ENCODE measurements at regions not wholly inside any gene's neighbourhood (a gene's known extent, or its start where the extent isn't known, plus 50 kb on each side); places are given as distances from the start of the nearest gene placed in this dataset.

DNA sequence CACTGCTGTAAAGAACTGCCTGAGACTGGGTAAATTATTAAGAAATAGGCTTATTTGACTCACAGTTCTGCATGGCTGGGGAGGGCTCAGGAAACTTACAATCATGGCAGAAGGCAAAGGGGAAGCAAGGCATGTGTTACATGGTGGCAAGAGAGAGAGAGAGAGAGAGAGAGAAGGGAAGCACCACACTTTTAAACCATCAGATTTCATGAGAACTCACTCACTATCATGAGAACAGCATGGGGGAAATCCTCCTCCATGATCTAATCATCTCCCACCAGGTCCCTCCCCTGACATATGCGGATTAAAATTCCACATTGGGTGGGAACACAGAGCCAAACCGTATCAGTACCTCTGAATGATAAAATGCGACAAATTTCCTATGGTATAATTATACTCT lies 203.9 kb upstream of the MARCKS start:
- no peak for DNase-seq (ENCODE audit: low read depth, low spot score)
- POLR2A ChIA-PET: no interaction called here
- CTCF ChIA-PET: no interaction called here
- Histone ChIP-seq H3K27me3 (ENCODE audit: control insufficient read depth in 2 of 2, insufficient read depth in 2 of 2, low read length in 2 of 2) (no peaks in the 10 kb centered on the region), H3K4me3 (replicated peaks in 1 of 3; ENCODE audit: insufficient read depth in 1 of 3, low read depth in 1 of 3, low read length in 3 of 3) (no peak overlapping the region), H3K79me2 (ENCODE audit: control insufficient read depth, insufficient read depth, low read length) (no peaks in the 10 kb centered on the region), H3K4me1 (ENCODE audit: control insufficient read depth, extremely low read depth, insufficient read depth, low read length) (peaks cover 12% of the 10 kb centered on the region), H2AFZ (ENCODE audit: low read depth, low read length) (no peak overlapping the region), H3K9me1 (replicated peaks; ENCODE audit: control insufficient read depth, extremely low read depth, insufficient read depth, low read length) (peaks cover 2% of the 10 kb centered on the region), H3K9me3 (replicated peaks; ENCODE audit: control insufficient read depth, insufficient read depth, low read length) (no peaks in the 10 kb centered on the region), H3K4me2 (ENCODE audit: insufficient read depth, low read length) (no peak overlapping the region), H3K36me3 (ENCODE audit: control insufficient read depth in 2 of 2, extremely low read depth in 1 of 2, insufficient read depth in 2 of 2, low read length in 2 of 2) (no peaks in the 10 kb centered on the region), H3K9ac (replicated peaks; ENCODE audit: extremely low read depth, insufficient read depth, low read length) (no peak overlapping the region), H3K27ac (ENCODE audit: insufficient read depth, low read depth, low read length) (no peak overlapping the region), H4K20me1 (replicated peaks; ENCODE audit: control insufficient read depth, extremely low read depth, insufficient read depth, low read length) (no peaks in the 10 kb centered on the region)
- dilution Hi-C loops (cut with MboI; ENCODE audit: extremely low pct_ligation_motif_present, low sequenced_read_pairs) (no loop called here), intact Hi-C loops (cut with micrococcal nuclease) (loop anchor here (1.0 kb wide), 1 partner anchor 8 kb away; no protein-coding TSS in a partner anchor)
- FAIRE-seq: no peak
- no TSS peak for BruUV-seq (replicated peaks)
- no peak for TF ChIP-seq MYC (IDR thresholded peaks at IDR 0.05; ENCODE audit: low read depth, low read length)
- TF ChIP-seq GATA2 (IDR thresholded peaks at IDR 0.05; ENCODE audit: insufficient read depth, insufficient read length, low read depth, low read length): no peak
- TF ChIP-seq, protein P1, sequence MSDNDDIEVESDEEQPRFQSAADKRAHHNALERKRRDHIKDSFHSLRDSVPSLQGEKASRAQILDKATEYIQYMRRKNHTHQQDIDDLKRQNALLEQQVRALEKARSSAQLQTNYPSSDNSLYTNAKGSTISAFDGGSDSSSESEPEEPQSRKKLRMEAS (IDR thresholded peaks at IDR 0.05; ENCODE audit: insufficient read depth, insufficient read length): no peak
- no peak for TF ChIP-seq CTCF (IDR thresholded peaks at IDR 0.05; ENCODE audit: extremely low read depth in 1 of 2, insufficient read depth in 1 of 2, low read depth in 1 of 2, low read length in 2 of 2)
- no peak for TF ChIP-seq POLR2A (IDR thresholded peaks at IDR 0.05; ENCODE audit: low read depth, low read length)
- no peak for TF ChIP-seq EZH2 (IDR thresholded peaks at IDR 0.05; ENCODE audit: borderline replicate concordance, low read depth, low read length, severe bottlenecking)

- intact Hi-C loops (cut with micrococcal nuclease) (no loop called here), dilution Hi-C loops (cut with MboI; ENCODE audit: extremely low pct_ligation_motif_present, low sequenced_read_pairs) (no loop called here)
- peak; percentile 77 for DNase-seq (ENCODE audit: low read depth, low spot score)
- Histone ChIP-seq H3K4me3 (replicated peaks in 1 of 3; ENCODE audit: insufficient read depth in 1 of 3, low read depth in 1 of 3, low read length in 3 of 3) (no peak overlapping the region), H3K4me2 (ENCODE audit: insufficient read depth, low read length) (no peak overlapping the region), H3K27ac (ENCODE audit: insufficient read depth, low read depth, low read length) (no peak overlapping the region), H4K20me1 (replicated peaks; ENCODE audit: control insufficient read depth, extremely low read depth, insufficient read depth, low read length) (no peaks in the 10 kb centered on the region), H3K27me3 (ENCODE audit: control insufficient read depth in 2 of 2, insufficient read depth in 2 of 2, low read length in 2 of 2) (no peaks in the 10 kb centered on the region), H3K9me1 (replicated peaks; ENCODE audit: control insufficient read depth, extremely low read depth, insufficient read depth, low read length) (peaks cover 2% of the 10 kb centered on the region), H3K4me1 (ENCODE audit: control insufficient read depth, extremely low read depth, insufficient read depth, low read length) (peaks cover 12% of the 10 kb centered on the region), H3K36me3 (ENCODE audit: control insufficient read depth in 2 of 2, extremely low read depth in 1 of 2, insufficient read depth in 2 of 2, low read length in 2 of 2) (no peaks in the 10 kb centered on the region), H3K9me3 (replicated peaks; ENCODE audit: control insufficient read depth, insufficient read depth, low read length) (no peaks in the 10 kb centered on the region), H3K9ac (replicated peaks; ENCODE audit: extremely low read depth, insufficient read depth, low read length) (no peak overlapping the region), H3K79me2 (ENCODE audit: control insufficient read depth, insufficient read depth, low read length) (no peaks in the 10 kb centered on the region), H2AFZ (ENCODE audit: low read depth, low read length) (peak overlapping the region; percentile 80)
- peak; percentile 93 for FAIRE-seq
- ChIA-PET POLR2A (no interaction called here), CTCF (no interaction called here)
- BruUV-seq (replicated peaks): no TSS peak
- TF ChIP-seq, protein P1 (IDR thresholded peaks at IDR 0.05; ENCODE audit: insufficient read depth, insufficient read length): no peak
- TF ChIP-seq FOS (IDR thresholded peaks at IDR 0.05; ENCODE audit: borderline replicate concordance, insufficient read depth, low read length): peak; percentile 26
- TF ChIP-seq EZH2 (IDR thresholded peaks at IDR 0.05; ENCODE audit: borderline replicate concordance, low read depth, low read length, severe bottlenecking): no peak
Measured at GRCh38 chr6:113654396-113654795, 202.7 kb upstream of the MARCKS start.

Data from endothelial cell of umbilical vein (primary cell).